Epithelial cell of esophagus (primary cell): ENCODE measurements at regions not wholly inside any gene's neighbourhood (a gene's known extent, or its start where the extent isn't known, plus 50 kb on each side); places are given as distances from the start of the nearest gene placed in this dataset.
A peak's percentile ranks its signal among the peaks of the same experiment; 100 is the strongest.
"Not testable (repeated sequence)": the region's sequence is repeated elsewhere in the genome, so short reads cannot be mapped to it uniquely, and the experiment has no call there.

ENCODE experiments used
- DNase-seq: peaks from one replicate; pipeline ENCODE4 v3.0.0; 2010; ENCODE audit warnings: low read depth
- H3K4me3 ChIP-seq: 2 replicates; pipeline ENCODE4 v1.5.1; 2011; ENCODE audit warnings: mild to moderate bottlenecking, low read length, control low read depth
- CTCF ChIP-seq: IDR thresholded peaks from 2 replicates; pipeline ENCODE4 v1.5.1; 2011; ENCODE audit warnings: low read depth, mild to moderate bottlenecking, low read length, control low read depth, inconsistent platforms; ENCODE audit not compliant: insufficient read depth; ENCODE audit errors: missing control alignments

- no peak overlapping the region for H3K4me3 ChIP-seq
- no peak for DNase-seq
- TF ChIP-seq CTCF = no peak
These were observed 119.6 kb upstream of the RANBP3L start for GRCh38 chr5:36421256-36421655.

GRCh38 chr5:36422952-36423351 lies 121.2 kb upstream of the RANBP3L start:
- H3K4me3 ChIP-seq = no peak overlapping the region
- TF ChIP-seq CTCF = no peak
- DNase-seq = peak; percentile 87

- TF ChIP-seq CTCF = no peak
- DNase-seq = no peak
- H3K4me3 ChIP-seq = no peak overlapping the region
These were observed 122.0 kb upstream of the RANBP3L start for GRCh38 chr5:36423578-36424307.

GRCh38 chr5:36426070-36426469 lies 124.4 kb upstream of the RANBP3L start:
- DNase-seq, H3K4me3 ChIP-seq: not testable (repeated sequence)

GRCh38 chr5:36435516-36435915 lies 133.8 kb upstream of the RANBP3L start:
- no peak for DNase-seq
- H3K4me3 ChIP-seq = no peak overlapping the region
- no peak for TF ChIP-seq CTCF

GRCh38 chr5:36436306-36436705 lies 134.6 kb upstream of the RANBP3L start:
- no peak for TF ChIP-seq CTCF
- H3K4me3 ChIP-seq = no peak overlapping the region
- DNase-seq = no peak

GRCh38 chr5:36438765-36439561 lies 137.3 kb upstream of the RANBP3L start:
- no peak for TF ChIP-seq CTCF
- no peak for DNase-seq
- no peak overlapping the region for H3K4me3 ChIP-seq
